WTC11 (cell line): ENCODE measurements at regions not wholly inside any gene's neighbourhood (a gene's known extent, or its start where the extent isn't known, plus 50 kb on each side); places are given as distances from the start of the nearest gene placed in this dataset.

Experiments used
- CTCF ChIP-seq: fragments of 200-600 bp; IDR thresholded peaks from 2 replicates; pipeline ENCODE4 v1.8.0; 2022; ENCODE audit warnings: antibody characterized with exemption
- NFYB ChIP-seq: sonication (generic); formaldehyde crosslinking; conservative IDR thresholded peaks from 2 replicates; pipeline ENCODE4 v1.8.0; 2022; ENCODE audit warnings: low read depth, missing genetic modification reagents
- RELA ChIP-seq: sonication (generic); formaldehyde crosslinking; IDR thresholded peaks from 2 replicates; pipeline ENCODE4 v1.8.1; 2022; ENCODE audit warnings: missing genetic modification reagents, mild to moderate bottlenecking, borderline replicate concordance
- USF1 ChIP-seq: sonication (generic); formaldehyde crosslinking; IDR thresholded peaks from 2 replicates; pipeline ENCODE4 v1.8.0; 2022; ENCODE audit warnings: mild to moderate bottlenecking, missing genetic modification reagents
- USF2 ChIP-seq: sonication (generic); formaldehyde crosslinking; IDR thresholded peaks from 2 replicates; pipeline ENCODE4 v1.8.1; 2023; ENCODE audit warnings: mild to moderate bottlenecking, missing genetic modification reagents, moderate library complexity
- ZNF512 ChIP-seq: sonication (generic); formaldehyde crosslinking; IDR thresholded peaks from 2 replicates; pipeline ENCODE4 v1.8.1; 2022; ENCODE audit warnings: missing genetic modification reagents, borderline replicate concordance

DNA sequence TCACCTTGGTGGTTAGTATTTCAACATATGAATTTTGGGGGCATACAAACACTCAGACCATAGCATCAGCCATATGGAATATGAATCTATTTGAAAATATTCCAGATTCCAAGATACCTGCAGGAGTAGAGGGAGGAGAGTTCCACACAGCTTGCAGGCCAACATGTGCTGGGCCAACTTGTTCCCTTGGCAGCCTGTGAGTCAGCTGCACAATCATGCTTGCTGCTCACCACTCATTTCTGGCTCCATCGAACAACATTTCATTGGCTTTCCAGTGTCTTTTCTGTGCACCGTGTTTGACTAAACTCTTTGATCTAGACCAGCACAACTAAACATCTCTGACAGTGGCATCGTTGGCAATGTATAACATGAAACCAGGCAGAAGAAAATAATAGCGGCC, 282.5 kb upstream of the RASGEF1B start:
- TF ChIP-seq ZNF512 (CRISPR knock-in tag) = no peak
- no peak for TF ChIP-seq CTCF
- TF ChIP-seq RELA (CRISPR knock-in tag) = no peak
- no peak for TF ChIP-seq USF1 (CRISPR knock-in tag)
- TF ChIP-seq NFYB (CRISPR knock-in tag) = no peak
- no peak for TF ChIP-seq USF2 (CRISPR knock-in tag)
